ENCODE measurements at regions not wholly inside any gene's neighbourhood (a gene's known extent, or its start where the extent isn't known, plus 50 kb on each side); places are given as distances from the start of the nearest gene placed in this dataset.

DNA sequence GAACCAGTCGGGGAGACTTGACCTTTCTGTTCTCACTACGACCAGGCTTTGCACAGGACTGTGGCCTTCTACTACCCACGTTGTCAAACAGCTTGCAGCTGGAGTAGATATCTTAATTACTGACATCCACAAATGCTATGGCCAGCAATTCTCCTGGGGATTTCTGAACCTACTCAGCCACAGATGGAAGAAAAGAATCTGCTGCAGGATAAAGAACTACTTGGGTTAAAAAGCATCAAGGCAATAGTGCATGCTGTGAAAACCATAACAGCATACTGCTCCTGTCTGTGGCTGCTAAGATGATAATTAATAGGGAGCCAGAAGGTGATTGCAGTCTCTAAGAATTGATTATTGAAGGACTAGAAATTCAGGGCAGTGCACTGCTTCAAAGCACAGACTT is 859.2 kb upstream of the SEMA6D start:
- ChIA-PET POLR2A (ENCODE audit: partially characterized antibody) (no interaction called here), CTCF (ENCODE audit: partially characterized antibody) (no interaction called here)
- no peak overlapping the region for H3K27ac ChIP-seq (ENCODE audit: low read depth, low read length)
- H3K56ac ChIP-seq (replicated peaks; ENCODE audit: insufficient read length, low read depth, low read length), result no peak overlapping the region
- H2BK5ac ChIP-seq (ENCODE audit: low read depth, low read length), result no peak overlapping the region
- H3K23me2 ChIP-seq (ENCODE audit: low read depth, low read length), result no peaks in the 10 kb centered on the region
- no peaks in the 10 kb centered on the region for H3K36me3 ChIP-seq (ENCODE audit: control insufficient read depth in 2 of 4, insufficient read depth in 4 of 4, low read length in 3 of 4)
- H2BK15ac ChIP-seq (ENCODE audit: low read length), result no peak overlapping the region
- H3K9me3 ChIP-seq (ENCODE audit: insufficient read depth in 2 of 2, low read depth in 1 of 2, low read length in 1 of 2), result no peaks in the 10 kb centered on the region
- FAIRE-seq (no peak), DNase-seq (ENCODE audit: low read depth in 1 of 2, low spot score in 2 of 2) (no peak)
- H3K4ac ChIP-seq (replicated peaks; ENCODE audit: insufficient read length, low read depth, low read length), result no peak overlapping the region
- no peak overlapping the region for H4K8ac ChIP-seq (ENCODE audit: extremely low read depth, insufficient read depth, low read length)
- H3K4me2 ChIP-seq (ENCODE audit: insufficient read depth in 1 of 2, low read depth in 2 of 2, low read length in 2 of 2), result no peak overlapping the region
- no peak overlapping the region for H2AFZ ChIP-seq (ENCODE audit: low read length)
- H2BK12ac ChIP-seq (ENCODE audit: low read depth, low read length), result no peak overlapping the region
- H3K4me1 ChIP-seq (replicated peaks in 1 of 4; ENCODE audit: control insufficient read depth in 3 of 4, insufficient read depth in 4 of 4, low read length in 3 of 4), result no peaks in the 10 kb centered on the region
- H2BK120ac ChIP-seq (replicated peaks; ENCODE audit: low read depth, low read length), result no peak overlapping the region
- no peak overlapping the region for H2BK20ac ChIP-seq (ENCODE audit: low read length)
- no peak overlapping the region for H3K18ac ChIP-seq (ENCODE audit: extremely low read depth, low read length)
- WGBS, 2 experiments (ENCODE audit: extremely low coverage in 1 of 2, insufficient coverage in 1 of 2, insufficient read length in 1 of 2, insufficient replicate concordance in 2 of 2, low coverage in 1 of 2, low lambda C conversion rate in 2 of 2, missing lambda C conversion rate in 1 of 2), result 77% methylated on average over 3 of the region's 3 CpGs; no CpG with 5 or more reads in 1 of the 2 experiments
- no peak overlapping the region for H3K23ac ChIP-seq (ENCODE audit: insufficient read length)
- TF ChIP-seq RXRA (IDR thresholded peaks at IDR 0.05; ENCODE audit: insufficient read depth, low read depth, low read length) (no peak), EZH2 (IDR thresholded peaks at IDR 0.05; ENCODE audit: low read depth, low read length, severe bottlenecking) (no peak), RNF2 (IDR thresholded peaks at IDR 0.05; ENCODE audit: borderline replicate concordance, low read depth, low read length, missing control alignments, poor library complexity, severe bottlenecking) (no peak), ZNF274 (IDR thresholded peaks at IDR 0.05; ENCODE audit: borderline replicate concordance, extremely low read depth, low read length) (no peak), POLR2A (IDR thresholded peaks at IDR 0.05; ENCODE audit: control extremely low read depth in 1 of 2, low read depth in 2 of 2, low read length in 2 of 2) (no peak), SAP30 (IDR thresholded peaks at IDR 0.05; ENCODE audit: insufficient read depth, insufficient replicate concordance, low read length) (no peak), CBX8 (IDR thresholded peaks at IDR 0.05; ENCODE audit: borderline replicate concordance, low read depth, low read length) (no peak), CREB1 (IDR thresholded peaks at IDR 0.05) (no peak), CTBP2 (IDR thresholded peaks at IDR 0.05; ENCODE audit: borderline replicate concordance, insufficient read depth, insufficient read length, low read length) (no peak), BCL11A (IDR thresholded peaks at IDR 0.05; ENCODE audit: low read depth in 2 of 2, low read length in 2 of 2) (no peak), GABPA (IDR thresholded peaks at IDR 0.05; ENCODE audit: borderline replicate concordance, insufficient read depth, low read length) (no peak), SP1 (IDR thresholded peaks at IDR 0.05; ENCODE audit: low read depth, low read length) (no peak)
- TF ChIP-seq, protein P1, sequence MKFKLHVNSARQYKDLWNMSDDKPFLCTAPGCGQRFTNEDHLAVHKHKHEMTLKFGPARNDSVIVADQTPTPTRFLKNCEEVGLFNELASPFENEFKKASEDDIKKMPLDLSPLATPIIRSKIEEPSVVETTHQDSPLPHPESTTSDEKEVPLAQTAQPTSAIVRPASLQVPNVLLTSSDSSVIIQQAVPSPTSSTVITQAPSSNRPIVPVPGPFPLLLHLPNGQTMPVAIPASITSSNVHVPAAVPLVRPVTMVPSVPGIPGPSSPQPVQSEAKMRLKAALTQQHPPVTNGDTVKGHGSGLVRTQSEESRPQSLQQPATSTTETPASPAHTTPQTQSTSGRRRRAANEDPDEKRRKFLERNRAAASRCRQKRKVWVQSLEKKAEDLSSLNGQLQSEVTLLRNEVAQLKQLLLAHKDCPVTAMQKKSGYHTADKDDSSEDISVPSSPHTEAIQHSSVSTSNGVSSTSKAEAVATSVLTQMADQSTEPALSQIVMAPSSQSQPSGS (IDR thresholded peaks at IDR 0.05; ENCODE audit: low read length), result no peak
- no peaks in the 10 kb centered on the region for H3K79me1 ChIP-seq (ENCODE audit: low read depth, low read length)
- no peak overlapping the region for H4K5ac ChIP-seq (ENCODE audit: insufficient read length, low read depth, low read length)
- H3K27me3 ChIP-seq (replicated peaks in 1 of 4; ENCODE audit: control insufficient read depth in 3 of 4, extremely low read depth in 1 of 4, insufficient read depth in 3 of 4, low read length in 3 of 4), result no peaks in the 10 kb centered on the region
- H4K91ac ChIP-seq (replicated peaks; ENCODE audit: insufficient read length, low read length), result no peak overlapping the region
- H2AK5ac ChIP-seq (ENCODE audit: low read depth, low read length), result no peak overlapping the region
- H4K20me1 ChIP-seq (replicated peaks in 1 of 2; ENCODE audit: control insufficient read depth in 1 of 2, insufficient read depth in 2 of 2, low read length in 2 of 2), result no peaks in the 10 kb centered on the region
- H3K14ac ChIP-seq (ENCODE audit: insufficient read length), result no peak overlapping the region
- no peak overlapping the region for H3K4me3 ChIP-seq (ENCODE audit: extremely low read depth in 1 of 4, insufficient read depth in 2 of 4, low read depth in 3 of 4, low read length in 4 of 4)
- peak overlapping the region in 1 of 4 experiments; percentile 34; a peak in 1 of 7 replicates for H3K9ac ChIP-seq (replicated peaks in 1 of 4; ENCODE audit: extremely low read depth in 1 of 4, low read depth in 3 of 4, low read length in 3 of 4)
- H3K79me2 ChIP-seq (ENCODE audit: control insufficient read depth in 1 of 2, insufficient read depth in 2 of 2, low read length in 2 of 2), result no peaks in the 10 kb centered on the region

All from H1 (cell line).